ENCODE measurements at regions not wholly inside any gene's neighbourhood (a gene's known extent, or its start where the extent isn't known, plus 50 kb on each side); places are given as distances from the start of the nearest gene placed in this dataset.

- H3K4me3 ChIP-seq (replicated peaks in 1 of 2; ENCODE audit: low read depth in 2 of 2, low read length in 2 of 2) = no peak overlapping the region
- no peak for TF ChIP-seq CTCF (IDR thresholded peaks at IDR 0.05; ENCODE audit: low read depth, low read length)
- DNase-seq (ENCODE audit: low read depth in 2 of 2) = no peak
Measured at GRCh38 chr4:167456619-167457018, 222.3 kb upstream of the SPOCK3 start.

- no peak overlapping the region for H3K4me3 ChIP-seq (replicated peaks in 1 of 2; ENCODE audit: low read depth in 2 of 2, low read length in 2 of 2)
- TF ChIP-seq CTCF (IDR thresholded peaks at IDR 0.05; ENCODE audit: low read depth, low read length) = no peak
- DNase-seq (ENCODE audit: low read depth in 2 of 2) = no peak
Measured at GRCh38 chr4:167469436-167469835, 235.1 kb upstream of the SPOCK3 start.

- DNase-seq (ENCODE audit: low read depth in 2 of 2) = no peak
- TF ChIP-seq CTCF (IDR thresholded peaks at IDR 0.05; ENCODE audit: low read depth, low read length) = no peak
- H3K4me3 ChIP-seq (replicated peaks in 1 of 2; ENCODE audit: low read depth in 2 of 2, low read length in 2 of 2) = no peak overlapping the region
Measured at GRCh38 chr4:167475951-167476350, 241.7 kb upstream of the SPOCK3 start.

GRCh38 chr4:167492007-167492406, 257.7 kb upstream of the SPOCK3 start:
- TF ChIP-seq CTCF (IDR thresholded peaks at IDR 0.05; ENCODE audit: low read depth, low read length) = no peak
- DNase-seq (ENCODE audit: low read depth in 2 of 2) = no peak
- no peak overlapping the region for H3K4me3 ChIP-seq (replicated peaks in 1 of 2; ENCODE audit: low read depth in 2 of 2, low read length in 2 of 2)

GRCh38 chr4:167509551-167509950, 275.3 kb upstream of the SPOCK3 start:
- no peak overlapping the region for H3K4me3 ChIP-seq (replicated peaks in 1 of 2; ENCODE audit: low read depth in 2 of 2, low read length in 2 of 2)
- TF ChIP-seq CTCF (IDR thresholded peaks at IDR 0.05; ENCODE audit: low read depth, low read length) = no peak
- DNase-seq (ENCODE audit: low read depth in 2 of 2) = peak in 1 of 2 donors; percentile 2

GRCh38 chr4:167524091-167524490, 289.8 kb upstream of the SPOCK3 start:
- no peak for TF ChIP-seq CTCF (IDR thresholded peaks at IDR 0.05; ENCODE audit: low read depth, low read length)
- DNase-seq (ENCODE audit: low read depth in 2 of 2) = no peak

GRCh38 chr4:167537761-167538160, 303.5 kb upstream of the SPOCK3 start:
- TF ChIP-seq CTCF (IDR thresholded peaks at IDR 0.05; ENCODE audit: low read depth, low read length) = no peak
- no peak overlapping the region for H3K4me3 ChIP-seq (replicated peaks in 1 of 2; ENCODE audit: low read depth in 2 of 2, low read length in 2 of 2)
- no peak for DNase-seq (ENCODE audit: low read depth in 2 of 2)

More at GRCh38 chr4:167524091-167524490, 289.8 kb upstream of the SPOCK3 start:
- no peak overlapping the region for H3K4me3 ChIP-seq (replicated peaks in 1 of 2; ENCODE audit: low read depth in 2 of 2, low read length in 2 of 2)

Data from cardiac fibroblast (primary cell).